SK-N-SH treated with all-trans-retinoic acid at 6 μM for 48 hours (cell line): ENCODE measurements at regions not wholly inside any gene's neighbourhood (a gene's known extent, or its start where the extent isn't known, plus 50 kb on each side); places are given as distances from the start of the nearest gene placed in this dataset.

Experiments
- ATAC-seq: fragments of 200-7000 bp; cut with Tn5 transposase; 3 replicates; pipeline ENCODE4 v1.9.1; 2020; ENCODE audit warnings: mild to moderate bottlenecking, moderate library complexity
- ARNTL ChIP-seq: fragments of 450-650 bp; formaldehyde crosslinking; IDR thresholded peaks from 2 replicates; pipeline ENCODE4 v1.5.0; 2020; ENCODE audit warnings: low read depth, mild to moderate bottlenecking, moderate library complexity, borderline replicate concordance
- CSDC2 ChIP-seq: fragments of 250-450 bp; sonication (Bioruptor Pico); IDR thresholded peaks from 2 replicates; pipeline ENCODE4 v1.5.0; 2020; ENCODE audit warnings: mild to moderate bottlenecking, moderate library complexity
- ESRRG ChIP-seq: fragments of 250-450 bp; sonication (Bioruptor Pico); IDR thresholded peaks from 2 replicates; pipeline ENCODE4 v1.6.1; 2021; ENCODE audit warnings: mild to moderate bottlenecking
- GLIS3 ChIP-seq: fragments of 250-450 bp; sonication (Bioruptor Pico); IDR thresholded peaks from 2 replicates; pipeline ENCODE4 v1.5.0; 2020; ENCODE audit warnings: mild to moderate bottlenecking, moderate library complexity
- ISL1 ChIP-seq: fragments of 250-450 bp; sonication (Bioruptor Pico); IDR thresholded peaks from 2 replicates; pipeline ENCODE4 v2.1.2; 2022; ENCODE audit warnings: mild to moderate bottlenecking, moderate library complexity
- OSR1 ChIP-seq: fragments of 250-450 bp; sonication (Bioruptor Pico); IDR thresholded peaks from 2 replicates; pipeline ENCODE4 v1.8.0; 2022; ENCODE audit warnings: moderate library complexity, mild to moderate bottlenecking, inconsistent platforms
- PPARA ChIP-seq: fragments of 250-450 bp; sonication (Bioruptor Pico); IDR thresholded peaks from 2 replicates; pipeline ENCODE4 v1.5.0; 2020; ENCODE audit warnings: mild to moderate bottlenecking, borderline replicate concordance
- SNAI2 ChIP-seq: fragments of 250-450 bp; sonication (Bioruptor Pico); IDR thresholded peaks from 2 replicates; pipeline ENCODE4 v1.5.0; 2020; ENCODE audit warnings: mild to moderate bottlenecking, moderate library complexity
- TCF4 ChIP-seq: fragments of 250-450 bp; sonication (Bioruptor Pico); IDR thresholded peaks from 2 replicates; pipeline ENCODE4 v1.8.0; 2021; ENCODE audit warnings: mild to moderate bottlenecking, moderate library complexity, borderline replicate concordance
- TOX ChIP-seq: fragments of 250-450 bp; sonication (Bioruptor Pico); IDR thresholded peaks from 2 replicates; pipeline ENCODE4 v1.8.0; 2021; ENCODE audit warnings: mild to moderate bottlenecking, moderate library complexity, borderline replicate concordance
- ZFP3 ChIP-seq: fragments of 250-450 bp; sonication (Bioruptor Pico); IDR thresholded peaks from 2 replicates; pipeline ENCODE4 v1.5.0; 2020; ENCODE audit warnings: mild to moderate bottlenecking, moderate library complexity
- ZFP30 ChIP-seq: fragments of 450-650 bp; formaldehyde crosslinking; IDR thresholded peaks from 2 replicates; pipeline ENCODE4 v1.5.0; 2022; ENCODE audit warnings: mild to moderate bottlenecking, moderate library complexity
- ZNF70 ChIP-seq: fragments of 450-650 bp; formaldehyde crosslinking; IDR thresholded peaks from 2 replicates; pipeline ENCODE4 v1.5.0; 2020; ENCODE audit warnings: mild to moderate bottlenecking, moderate library complexity
- ZNF8 ChIP-seq: fragments of 450-650 bp; formaldehyde crosslinking; IDR thresholded peaks from 2 replicates; pipeline ENCODE4 v1.5.0; 2020; ENCODE audit warnings: mild to moderate bottlenecking, moderate library complexity
- TF ChIP-seq, protein P1 (sequence below): fragments of 250-450 bp; sonication (Bioruptor Pico); IDR thresholded peaks from 2 replicates; pipeline ENCODE4 v1.8.0; 2021; ENCODE audit warnings: low read depth, mild to moderate bottlenecking, moderate library complexity, borderline replicate concordance
- TF ChIP-seq, protein P2 (sequence below): fragments of 250-450 bp; sonication (Bioruptor Pico); IDR thresholded peaks from 2 replicates; pipeline ENCODE4 v1.8.0; 2020; ENCODE audit warnings: mild to moderate bottlenecking, moderate library complexity, borderline replicate concordance
- TF ChIP-seq, protein P3 (sequence below): fragments of 250-450 bp; sonication (Bioruptor Pico); IDR thresholded peaks from 2 replicates; pipeline ENCODE4 v1.5.1; 2020; ENCODE audit warnings: low read depth, mild to moderate bottlenecking, moderate library complexity
- TF ChIP-seq, protein P4 (sequence below): fragments of 250-450 bp; sonication (Bioruptor Pico); IDR thresholded peaks from 2 replicates; pipeline ENCODE4 v1.5.0; 2020; ENCODE audit warnings: mild to moderate bottlenecking, moderate library complexity
- TF ChIP-seq, protein P5 (sequence below): fragments of 250-450 bp; sonication (Bioruptor Pico); IDR thresholded peaks from 2 replicates; pipeline ENCODE4 v1.5.1; 2021; ENCODE audit warnings: mild to moderate bottlenecking, moderate library complexity

DNA sequence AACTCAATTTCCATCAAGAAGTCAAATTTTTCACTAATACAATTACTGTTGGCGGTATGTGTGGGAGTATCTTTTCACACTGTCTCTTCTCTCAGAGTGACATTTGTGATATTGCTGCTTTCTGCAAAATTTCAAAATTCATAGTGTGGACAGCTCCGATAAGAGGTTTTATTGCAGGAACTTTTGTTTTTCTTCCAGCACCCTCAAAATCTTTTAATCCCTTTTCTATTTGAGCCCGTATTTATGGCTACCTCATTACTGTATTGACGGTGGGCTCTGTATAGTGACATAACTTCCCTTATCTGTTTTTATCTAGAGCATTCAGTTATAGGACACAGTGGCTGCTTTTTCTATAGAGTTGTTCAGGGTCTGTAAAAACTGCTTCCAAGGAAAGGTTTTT lies 794.4 kb upstream of the TMPRSS15 start:
- ATAC-seq: no peak
- no peak for TF ChIP-seq ARNTL (CRISPR knock-in tag)
- TF ChIP-seq OSR1: no peak
- no peak for TF ChIP-seq PPARA (CRISPR knock-in tag)
- TF ChIP-seq ZNF8 (CRISPR knock-in tag): no peak
- TF ChIP-seq, protein P1, sequence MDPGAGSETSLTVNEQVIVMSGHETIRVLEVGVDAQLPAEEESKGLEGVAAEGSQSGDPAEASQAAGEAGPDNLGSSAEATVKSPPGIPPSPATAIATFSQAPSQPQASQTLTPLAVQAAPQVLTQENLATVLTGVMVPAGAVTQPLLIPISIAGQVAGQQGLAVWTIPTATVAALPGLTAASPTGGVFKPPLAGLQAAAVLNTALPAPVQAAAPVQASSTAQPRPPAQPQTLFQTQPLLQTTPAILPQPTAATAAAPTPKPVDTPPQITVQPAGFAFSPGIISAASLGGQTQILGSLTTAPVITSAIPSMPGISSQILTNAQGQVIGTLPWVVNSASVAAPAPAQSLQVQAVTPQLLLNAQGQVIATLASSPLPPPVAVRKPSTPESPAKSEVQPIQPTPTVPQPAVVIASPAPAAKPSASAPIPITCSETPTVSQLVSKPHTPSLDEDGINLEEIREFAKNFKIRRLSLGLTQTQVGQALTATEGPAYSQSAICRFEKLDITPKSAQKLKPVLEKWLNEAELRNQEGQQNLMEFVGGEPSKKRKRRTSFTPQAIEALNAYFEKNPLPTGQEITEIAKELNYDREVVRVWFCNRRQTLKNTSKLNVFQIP (CRISPR knock-in tag): no peak
- no peak for TF ChIP-seq TOX (CRISPR knock-in tag)
- TF ChIP-seq, protein P2, sequence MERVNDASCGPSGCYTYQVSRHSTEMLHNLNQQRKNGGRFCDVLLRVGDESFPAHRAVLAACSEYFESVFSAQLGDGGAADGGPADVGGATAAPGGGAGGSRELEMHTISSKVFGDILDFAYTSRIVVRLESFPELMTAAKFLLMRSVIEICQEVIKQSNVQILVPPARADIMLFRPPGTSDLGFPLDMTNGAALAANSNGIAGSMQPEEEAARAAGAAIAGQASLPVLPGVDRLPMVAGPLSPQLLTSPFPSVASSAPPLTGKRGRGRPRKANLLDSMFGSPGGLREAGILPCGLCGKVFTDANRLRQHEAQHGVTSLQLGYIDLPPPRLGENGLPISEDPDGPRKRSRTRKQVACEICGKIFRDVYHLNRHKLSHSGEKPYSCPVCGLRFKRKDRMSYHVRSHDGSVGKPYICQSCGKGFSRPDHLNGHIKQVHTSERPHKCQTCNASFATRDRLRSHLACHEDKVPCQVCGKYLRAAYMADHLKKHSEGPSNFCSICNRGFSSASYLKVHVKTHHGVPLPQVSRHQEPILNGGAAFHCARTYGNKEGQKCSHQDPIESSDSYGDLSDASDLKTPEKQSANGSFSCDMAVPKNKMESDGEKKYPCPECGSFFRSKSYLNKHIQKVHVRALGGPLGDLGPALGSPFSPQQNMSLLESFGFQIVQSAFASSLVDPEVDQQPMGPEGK (CRISPR knock-in tag): no peak

DNA sequence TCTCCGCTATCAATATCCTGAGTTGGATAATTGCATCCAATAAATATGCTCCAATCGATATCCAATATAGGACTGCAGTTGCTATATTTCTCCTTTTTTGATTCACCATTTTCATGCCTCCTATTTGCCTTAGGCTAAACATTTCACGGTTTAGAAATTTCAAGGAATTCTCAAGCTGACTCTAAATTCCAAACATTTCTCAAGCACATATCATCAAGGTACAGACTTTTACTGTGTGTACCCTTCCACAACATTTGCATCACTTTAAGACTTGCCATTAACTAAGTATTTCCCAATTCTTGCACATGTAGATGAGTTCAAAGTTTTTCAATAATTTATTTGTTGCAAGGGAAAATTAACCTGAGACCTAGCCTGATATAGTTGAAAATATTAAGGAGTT lies 795.2 kb upstream of the TMPRSS15 start:
- no peak for ATAC-seq

DNA sequence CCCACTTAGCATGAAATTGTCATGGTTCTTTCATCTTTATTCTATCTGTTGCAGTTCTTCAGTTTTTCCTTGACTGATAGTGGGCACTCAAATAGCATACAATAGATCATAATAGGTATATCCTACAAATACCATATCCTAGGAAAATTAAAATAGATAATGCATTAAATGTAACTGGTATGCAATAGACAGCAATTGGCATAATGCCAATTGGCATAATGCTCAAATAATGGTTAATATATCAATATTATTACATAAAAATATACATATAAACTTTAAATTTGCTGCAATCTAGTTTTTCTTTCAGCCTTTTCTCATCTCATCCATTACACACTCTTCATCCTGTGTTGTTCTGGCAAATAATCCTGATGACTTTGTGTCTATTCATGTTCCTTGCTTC lies 814.6 kb upstream of the TMPRSS15 start:
- ATAC-seq: no peak

More for the DNA sequence above, 795.2 kb upstream of the TMPRSS15 start:
- TF ChIP-seq, protein P3, sequence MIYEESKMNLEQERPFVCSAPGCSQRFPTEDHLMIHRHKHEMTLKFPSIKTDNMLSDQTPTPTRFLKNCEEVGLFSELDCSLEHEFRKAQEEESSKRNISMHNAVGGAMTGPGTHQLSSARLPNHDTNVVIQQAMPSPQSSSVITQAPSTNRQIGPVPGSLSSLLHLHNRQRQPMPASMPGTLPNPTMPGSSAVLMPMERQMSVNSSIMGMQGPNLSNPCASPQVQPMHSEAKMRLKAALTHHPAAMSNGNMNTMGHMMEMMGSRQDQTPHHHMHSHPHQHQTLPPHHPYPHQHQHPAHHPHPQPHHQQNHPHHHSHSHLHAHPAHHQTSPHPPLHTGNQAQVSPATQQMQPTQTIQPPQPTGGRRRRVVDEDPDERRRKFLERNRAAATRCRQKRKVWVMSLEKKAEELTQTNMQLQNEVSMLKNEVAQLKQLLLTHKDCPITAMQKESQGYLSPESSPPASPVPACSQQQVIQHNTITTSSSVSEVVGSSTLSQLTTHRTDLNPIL (CRISPR knock-in tag): no peak
- no peak for TF ChIP-seq ZFP3 (CRISPR knock-in tag)
- TF ChIP-seq ZNF70 (CRISPR knock-in tag): no peak
- TF ChIP-seq, protein P4, sequence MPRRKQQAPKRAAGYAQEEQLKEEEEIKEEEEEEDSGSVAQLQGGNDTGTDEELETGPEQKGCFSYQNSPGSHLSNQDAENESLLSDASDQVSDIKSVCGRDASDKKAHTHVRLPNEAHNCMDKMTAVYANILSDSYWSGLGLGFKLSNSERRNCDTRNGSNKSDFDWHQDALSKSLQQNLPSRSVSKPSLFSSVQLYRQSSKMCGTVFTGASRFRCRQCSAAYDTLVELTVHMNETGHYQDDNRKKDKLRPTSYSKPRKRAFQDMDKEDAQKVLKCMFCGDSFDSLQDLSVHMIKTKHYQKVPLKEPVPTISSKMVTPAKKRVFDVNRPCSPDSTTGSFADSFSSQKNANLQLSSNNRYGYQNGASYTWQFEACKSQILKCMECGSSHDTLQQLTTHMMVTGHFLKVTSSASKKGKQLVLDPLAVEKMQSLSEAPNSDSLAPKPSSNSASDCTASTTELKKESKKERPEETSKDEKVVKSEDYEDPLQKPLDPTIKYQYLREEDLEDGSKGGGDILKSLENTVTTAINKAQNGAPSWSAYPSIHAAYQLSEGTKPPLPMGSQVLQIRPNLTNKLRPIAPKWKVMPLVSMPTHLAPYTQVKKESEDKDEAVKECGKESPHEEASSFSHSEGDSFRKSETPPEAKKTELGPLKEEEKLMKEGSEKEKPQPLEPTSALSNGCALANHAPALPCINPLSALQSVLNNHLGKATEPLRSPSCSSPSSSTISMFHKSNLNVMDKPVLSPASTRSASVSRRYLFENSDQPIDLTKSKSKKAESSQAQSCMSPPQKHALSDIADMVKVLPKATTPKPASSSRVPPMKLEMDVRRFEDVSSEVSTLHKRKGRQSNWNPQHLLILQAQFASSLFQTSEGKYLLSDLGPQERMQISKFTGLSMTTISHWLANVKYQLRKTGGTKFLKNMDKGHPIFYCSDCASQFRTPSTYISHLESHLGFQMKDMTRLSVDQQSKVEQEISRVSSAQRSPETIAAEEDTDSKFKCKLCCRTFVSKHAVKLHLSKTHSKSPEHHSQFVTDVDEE (CRISPR knock-in tag): no peak
- TF ChIP-seq PPARA (CRISPR knock-in tag): no peak
- TF ChIP-seq ARNTL (CRISPR knock-in tag): no peak
- no peak for TF ChIP-seq TCF4
- TF ChIP-seq ESRRG: no peak
- TF ChIP-seq, protein P5, sequence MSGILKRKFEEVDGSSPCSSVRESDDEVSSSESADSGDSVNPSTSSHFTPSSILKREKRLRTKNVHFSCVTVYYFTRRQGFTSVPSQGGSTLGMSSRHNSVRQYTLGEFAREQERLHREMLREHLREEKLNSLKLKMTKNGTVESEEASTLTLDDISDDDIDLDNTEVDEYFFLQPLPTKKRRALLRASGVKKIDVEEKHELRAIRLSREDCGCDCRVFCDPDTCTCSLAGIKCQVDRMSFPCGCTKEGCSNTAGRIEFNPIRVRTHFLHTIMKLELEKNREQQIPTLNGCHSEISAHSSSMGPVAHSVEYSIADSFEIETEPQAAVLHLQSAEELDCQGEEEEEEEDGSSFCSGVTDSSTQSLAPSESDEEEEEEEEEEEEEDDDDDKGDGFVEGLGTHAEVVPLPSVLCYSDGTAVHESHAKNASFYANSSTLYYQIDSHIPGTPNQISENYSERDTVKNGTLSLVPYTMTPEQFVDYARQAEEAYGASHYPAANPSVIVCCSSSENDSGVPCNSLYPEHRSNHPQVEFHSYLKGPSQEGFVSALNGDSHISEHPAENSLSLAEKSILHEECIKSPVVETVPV (CRISPR knock-in tag): no peak
- TF ChIP-seq TOX (CRISPR knock-in tag): no peak
- no peak for TF ChIP-seq ZNF8 (CRISPR knock-in tag)
- TF ChIP-seq SNAI2 (CRISPR knock-in tag): no peak

DNA sequence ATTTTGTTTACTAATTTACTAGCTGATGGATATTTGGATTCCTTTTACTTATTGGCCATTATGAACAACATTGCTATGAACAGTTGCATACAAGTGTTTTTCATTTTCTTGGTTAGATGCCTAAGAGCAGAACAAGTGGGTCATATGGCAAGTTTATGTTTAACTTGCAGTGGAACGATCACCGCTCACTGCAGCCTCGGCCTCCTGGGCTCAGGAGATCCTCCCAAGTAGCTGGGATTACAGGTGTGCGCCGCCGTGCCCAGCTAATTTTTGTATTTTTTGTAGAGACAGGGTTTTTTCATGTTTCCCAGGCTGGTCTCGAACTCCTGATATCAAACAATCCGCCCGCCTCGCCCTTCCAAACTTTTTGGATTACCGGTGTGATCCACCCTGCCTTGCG lies 820.5 kb upstream of the TMPRSS15 start:
- TF ChIP-seq ARNTL (CRISPR knock-in tag): no peak
- TF ChIP-seq CSDC2: no peak
- TF ChIP-seq ZFP3 (CRISPR knock-in tag): no peak
- TF ChIP-seq ESRRG: no peak
- TF ChIP-seq GLIS3 (CRISPR knock-in tag): no peak
- no peak for TF ChIP-seq ISL1
- TF ChIP-seq, protein P1 (CRISPR knock-in tag): no peak
- no peak for ATAC-seq

More for the DNA sequence above, 814.6 kb upstream of the TMPRSS15 start:
- TF ChIP-seq ZFP30 (CRISPR knock-in tag): no peak
